IMR-90 (cell line): ENCODE measurements at regions not wholly inside any gene's neighbourhood (a gene's known extent, or its start where the extent isn't known, plus 50 kb on each side); places are given as distances from the start of the nearest gene placed in this dataset.
A peak's percentile ranks its signal among the peaks of the same experiment; 100 is the strongest.

ENCODE experiments used
- ATAC-seq: fragments of 200-7000 bp; cut with Tn5 transposase; 2 replicates; pipeline ENCODE4 v1.9.1; 2020; ENCODE audit warnings: low read depth, mild to moderate bottlenecking, moderate library complexity
- BruUV-seq: library from RNA; stranded (reverse); fragments of 400-500 nt; replicated peaks from 2 replicates; lab custom pipeline; 2021; lab: Mats Ljungman, UMichigan
- CTCF ChIA-PET: fragments of 300-600 bp; formaldehyde crosslinking; extraction: SDS; loops from one replicate; lab custom pipeline; 2021; ENCODE audit warnings: antibody characterized with exemption; lab: Yijun Ruan, JAX
- POLR2A ChIA-PET: fragments of 300-600 bp; sonication (Branson Sonifier 250); formaldehyde crosslinking; loops from one replicate; lab custom pipeline; 2022; ENCODE audit warnings: antibody characterized with exemption; ENCODE audit not compliant: unreplicated experiment; lab: Charles Lee
- DNase-seq: peaks from one replicate; pipeline ENCODE4 v3.0.0; 2013
- H2AFZ ChIP-seq: replicated peaks from 2 replicates; pipeline ENCODE3; 2013; ENCODE audit warnings: low read length, mild to moderate bottlenecking; ENCODE audit not compliant: poor library complexity
- H2AK5ac ChIP-seq: 2 replicates; pipeline ENCODE4 v1.6.1; 2013; ENCODE audit warnings: low read depth, low read length, inconsistent platforms
- H2AK9ac ChIP-seq: replicated peaks from 2 replicates; pipeline ENCODE3; 2013; ENCODE audit warnings: mild to moderate bottlenecking, low read depth, low read length, moderate library complexity; ENCODE audit not compliant: poor library complexity
- H2BK120ac ChIP-seq: 2 replicates; pipeline ENCODE4 v1.6.1; 2013; ENCODE audit warnings: low read depth, low read length, inconsistent platforms
- H2BK15ac ChIP-seq: 3 replicates; pipeline ENCODE4 v1.6.1; 2013; ENCODE audit warnings: low read depth, low read length, inconsistent platforms
- H2BK20ac ChIP-seq: 2 replicates; pipeline ENCODE4 v1.6.1; 2013; ENCODE audit warnings: low read depth, mild to moderate bottlenecking, inconsistent platforms, low read length, moderate library complexity
- H2BK5ac ChIP-seq: 2 replicates; pipeline ENCODE4 v1.6.1; 2013; ENCODE audit warnings: mild to moderate bottlenecking, low read depth, low read length, inconsistent platforms; ENCODE audit not compliant: poor library complexity, severe bottlenecking
- H3K14ac ChIP-seq: replicated peaks from 2 replicates; pipeline ENCODE4 v1.6.1; 2013; ENCODE audit warnings: low read depth, low read length, inconsistent platforms
- H3K18ac ChIP-seq: 2 replicates; pipeline ENCODE4 v1.6.1; 2013; ENCODE audit warnings: low read depth, low read length, control low read depth
- H3K23ac ChIP-seq: 2 replicates; pipeline ENCODE4 v1.6.1; 2013; ENCODE audit warnings: low read depth, low read length, inconsistent platforms
- H3K27ac ChIP-seq: 2 replicates; pipeline ENCODE4 v1.5.1; 2013; ENCODE audit warnings: mild to moderate bottlenecking, control low read depth, low read length; ENCODE audit not compliant: insufficient read depth
- H3K27me3 ChIP-seq: 2 replicates; pipeline ENCODE4 v1.6.1; 2013; ENCODE audit warnings: low read length; ENCODE audit not compliant: control insufficient read depth, insufficient read depth
- H3K36me3 ChIP-seq: 2 replicates; pipeline ENCODE4 v1.6.1; 2013; ENCODE audit warnings: low read length, mixed read lengths; ENCODE audit not compliant: control insufficient read depth, insufficient read depth
- H3K4ac ChIP-seq: 2 replicates; pipeline ENCODE4 v1.6.1; 2013; ENCODE audit warnings: low read depth, low read length, inconsistent platforms
- H3K4me1 ChIP-seq: 2 replicates; pipeline ENCODE4 v1.6.1; 2013; ENCODE audit warnings: low read length, mixed read lengths; ENCODE audit not compliant: control insufficient read depth, insufficient read depth
- H3K4me2 ChIP-seq: 2 replicates; pipeline ENCODE4 v1.6.1; 2013; ENCODE audit warnings: low read depth, mild to moderate bottlenecking, control low read depth, low read length, moderate library complexity
- H3K4me3 ChIP-seq: 2 replicates; pipeline ENCODE4 v1.5.1; 2013; ENCODE audit warnings: low read depth, mild to moderate bottlenecking, control low read depth, low read length, moderate library complexity; ENCODE audit not compliant: insufficient read depth
- H3K56ac ChIP-seq: 2 replicates; pipeline ENCODE4 v1.6.1; 2013; ENCODE audit warnings: low read length, inconsistent platforms; ENCODE audit not compliant: insufficient read depth; ENCODE audit errors: extremely low read depth
- H3K79me1 ChIP-seq, 2 experiments: 2 replicates each; pipeline ENCODE4 v1.6.1; 2013; ENCODE audit warnings: low read length in 2 of 2, inconsistent platforms in 1 of 2, low read depth in 1 of 2
- H3K9ac ChIP-seq: 2 replicates; pipeline ENCODE4 v1.6.1; 2013; ENCODE audit warnings: low read depth, low read length, control low read depth
- H3K9me1 ChIP-seq: 2 replicates; pipeline ENCODE4 v1.6.1; 2013; ENCODE audit warnings: low read length, inconsistent platforms; ENCODE audit not compliant: insufficient read depth
- H3K9me3 ChIP-seq: 2 replicates; pipeline ENCODE4 v1.6.1; 2013; ENCODE audit warnings: low read length; ENCODE audit not compliant: control insufficient read depth, insufficient read depth
- H4K20me1 ChIP-seq: 2 replicates; pipeline ENCODE4 v1.6.1; 2013; ENCODE audit warnings: low read length, inconsistent platforms; ENCODE audit not compliant: insufficient read depth
- H4K5ac ChIP-seq: 2 replicates; pipeline ENCODE4 v1.6.1; 2013; ENCODE audit warnings: mild to moderate bottlenecking, low read depth, low read length, control low read depth
- H4K8ac ChIP-seq, 2 experiments: 2 replicates each; pipeline ENCODE4 v1.6.1; 2013; ENCODE audit warnings: low read depth in 2 of 2, low read length in 2 of 2, control low read depth in 1 of 2, inconsistent platforms in 1 of 2
- H4K91ac ChIP-seq: 2 replicates; pipeline ENCODE4 v1.6.1; 2013; ENCODE audit warnings: low read depth, low read length, inconsistent platforms; ENCODE audit not compliant: insufficient read depth
- CEBPB ChIP-seq: IDR thresholded peaks from 2 replicates; pipeline ENCODE4 v1.6.1; 2012; ENCODE audit warnings: low read depth, low read length, improper control_type of control experiment
- MAFK ChIP-seq: IDR thresholded peaks from 2 replicates; pipeline ENCODE4 v1.6.1; 2012; ENCODE audit warnings: low read depth, low read length, improper control_type of control experiment
- MXI1 ChIP-seq: IDR thresholded peaks from 2 replicates; pipeline ENCODE4 v1.6.1; 2012; ENCODE audit warnings: low read depth, mild to moderate bottlenecking, low read length, moderate library complexity, borderline replicate concordance
- WGBS, 2 experiments: methylation state at CpG; one replicate each; pipeline versions ENCODE4 v1.1.5 to v1.1.7; 2013; ENCODE audit warnings: missing lambda C conversion rate in 2 of 2; ENCODE audit not compliant: insufficient read length in 1 of 2; ENCODE audit errors: extremely low coverage in 2 of 2; 5-methylcytosine and 5-hydroxymethylcytosine counted together
- dilution Hi-C: fragments of 300-500 bp; cut with HindIII; formaldehyde crosslinking; loops from one replicate; pipeline ENCODE4 v1.14.3; 2018; ENCODE audit warnings: low sequenced_read_pairs; ENCODE audit not compliant: unreplicated experiment
- in situ Hi-C: fragments of 300-500 bp; cut with MboI; formaldehyde crosslinking; loops from 3 replicates; pipeline ENCODE4 v1.14.3; 2019; ENCODE audit warnings: low sequenced_read_pairs, inconsistent platforms, mixed read lengths
- intact Hi-C: fragments of 100-400 bp; cut with micrococcal nuclease; formaldehyde crosslinking; loops from 2 replicates; pipeline ENCODE4 v1.10.0; 2022
- TF ChIP-seq, protein P1 (sequence below): fragments of 150-350 bp; IDR thresholded peaks from 2 replicates; pipeline ENCODE4 v1.6.1; 2017; ENCODE audit warnings: mild to moderate bottlenecking, antibody characterized with exemption, low read length, low read depth

DNA sequence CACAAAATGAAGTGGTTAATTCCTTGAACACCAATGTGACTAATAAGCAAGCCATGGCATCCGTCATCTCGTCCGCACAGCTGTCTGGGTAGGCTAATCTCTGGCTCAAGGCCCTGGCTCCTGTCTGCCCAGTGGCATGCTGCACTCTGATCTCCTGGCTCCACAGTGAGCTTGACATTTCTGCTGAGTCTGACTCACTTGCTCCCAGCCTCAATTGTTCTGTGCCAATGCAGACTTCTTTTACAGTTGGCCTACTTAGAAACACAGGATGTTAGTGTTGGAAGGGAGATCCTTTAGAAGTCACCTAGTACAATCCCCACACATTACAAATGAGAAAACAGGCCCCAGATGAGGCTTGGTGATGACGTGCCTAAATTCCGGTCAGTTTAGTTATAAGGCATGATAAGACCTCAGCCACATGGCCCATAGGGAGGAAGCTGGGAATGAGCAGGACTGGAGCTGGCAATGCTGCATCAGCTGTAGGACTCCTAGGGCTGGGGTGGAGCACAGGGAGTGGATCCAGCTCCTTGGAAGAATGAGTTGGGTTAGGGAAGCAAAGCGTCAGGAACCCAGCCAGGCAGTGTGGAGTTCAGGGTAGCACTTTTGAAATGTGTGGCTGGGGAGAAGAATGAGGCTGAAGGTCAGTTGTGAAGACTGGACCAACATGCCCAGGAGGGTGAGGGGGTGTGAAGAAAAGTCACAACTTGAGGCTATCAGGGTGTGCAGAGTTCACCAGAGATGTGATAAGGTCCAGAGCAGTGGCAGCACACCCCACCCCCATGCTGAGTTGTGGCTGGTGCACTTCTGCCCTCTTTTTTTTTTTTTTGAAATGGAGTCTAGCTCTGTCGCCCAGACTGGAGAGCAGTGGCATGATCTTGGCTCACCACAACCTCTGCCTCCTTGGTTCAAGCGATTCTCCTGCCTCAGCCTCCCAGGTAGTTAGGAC lies 70.2 kb upstream of the EED start (continued):
- peak; percentile 16; the same call in 1 of the 2 replicates for TF ChIP-seq CEBPB
- TF ChIP-seq, protein P1, sequence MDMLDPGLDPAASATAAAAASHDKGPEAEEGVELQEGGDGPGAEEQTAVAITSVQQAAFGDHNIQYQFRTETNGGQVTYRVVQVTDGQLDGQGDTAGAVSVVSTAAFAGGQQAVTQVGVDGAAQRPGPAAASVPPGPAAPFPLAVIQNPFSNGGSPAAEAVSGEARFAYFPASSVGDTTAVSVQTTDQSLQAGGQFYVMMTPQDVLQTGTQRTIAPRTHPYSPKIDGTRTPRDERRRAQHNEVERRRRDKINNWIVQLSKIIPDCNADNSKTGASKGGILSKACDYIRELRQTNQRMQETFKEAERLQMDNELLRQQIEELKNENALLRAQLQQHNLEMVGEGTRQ = peak; percentile 69

GRCh38 chr11:86172894-86173293 lies 71.7 kb upstream of the EED start:
- POLR2A ChIA-PET = no interaction called here
- Histone ChIP-seq H3K27ac (no peak overlapping the region), H3K36me3 (no peaks in the 10 kb centered on the region)

More at GRCh38 chr11:86172894-86173293, 71.7 kb upstream of the EED start:
- Histone ChIP-seq H4K91ac (peak overlapping the region; percentile 12; the same call in 1 of the 2 replicates), H3K4me3 (no peak overlapping the region), H2AK5ac (peak overlapping the region; percentile 29; the same call in 1 of the 2 replicates), H2BK20ac (peak overlapping the region; percentile 75), H3K79me1 (peaks cover 0 to 18% of the 10 kb centered on the region in 2 experiments; a peak in 2 of 4 replicates), H4K5ac (peak overlapping the region; percentile 44; the same call in 1 of the 2 replicates), H3K9me3 (no peaks in the 10 kb centered on the region), H3K27me3 (no peaks in the 10 kb centered on the region), H3K14ac (no peak overlapping the region), H2BK15ac (peak overlapping the region; percentile 59; the same call in 1 of the 3 replicates), H3K9me1 (peaks cover 27% of the 10 kb centered on the region), H2AK9ac (no peak overlapping the region), H3K4me1 (peaks cover 19% of the 10 kb centered on the region), H3K4me2 (no peak overlapping the region), H3K18ac (peak overlapping the region; percentile 19; the same call in 1 of the 2 replicates), H2AFZ (no peak overlapping the region), H3K56ac (no peak overlapping the region), H2BK120ac (peak overlapping the region; percentile 94; the same call in 1 of the 2 replicates), H3K4ac (peak overlapping the region; percentile 24), H4K20me1 (peaks cover 6% of the 10 kb centered on the region; the same call in 1 of the 2 replicates), H4K8ac (peak overlapping the region; percentile 8 to 29; a peak in 2 of 4 replicates), H3K23ac (peak overlapping the region; percentile 11; the same call in 1 of the 2 replicates), H3K9ac (no peak overlapping the region), H2BK5ac (peak overlapping the region; percentile 97)
- BruUV-seq = no TSS peak
- TF ChIP-seq MAFK = peak; percentile 99
- no peak for TF ChIP-seq MXI1
- CTCF ChIA-PET = interaction anchor here (0.7 kb wide), 1 partner anchor 325 kb away, joined by 7 read pairs; no protein-coding TSS in a partner anchor
- no CpG with 5 or more reads among the region's 1 CpG for WGBS, 2 experiments
- intact Hi-C loops = no loop called here
- peak; percentile 55 for DNase-seq
- no peak for ATAC-seq
- in situ Hi-C loops = no loop called here
- dilution Hi-C loops = no loop called here
